Spleen (tissue), 7 donors: ENCODE measurements at regions not wholly inside any gene's neighbourhood (a gene's known extent, or its start where the extent isn't known, plus 50 kb on each side); places are given as distances from the start of the nearest gene placed in this dataset.

Source experiments
- POLR2A ChIP-seq, 3 donors: fragments of 450-650 bp; IDR thresholded peaks; one replicate each; pipeline ENCODE4 v1.5.1; 2017; ENCODE audit warnings: antibody characterized with exemption in 3 of 3, mild to moderate bottlenecking in 1 of 3
- TF ChIP-seq, protein P1 (sequence below), 11 experiments: fragments of 200-600 bp in 7 of 11; fragments of 450-650 bp in 4 of 11; sonication (generic) in 4 of 11; IDR thresholded peaks in 8 of 11; conservative IDR thresholded peaks in 3 of 11; 1 replicate in 7 of 11; 2 replicates in 4 of 11; pipeline versions ENCODE4 v1.4.0 to v1.8.0; 2016 to 2021; ENCODE audit warnings: antibody characterized with exemption in 11 of 11, inconsistent platforms in 4 of 11, mild to moderate bottlenecking in 1 of 11
- donor health status: DM: no; HTN: no; CAD: no; lungs with moderate emphysema.
- donor health status: DM: no; HTN: no; CAD: no.
- donor health status: DM: no; HTN: no; CAD: no.

DNA sequence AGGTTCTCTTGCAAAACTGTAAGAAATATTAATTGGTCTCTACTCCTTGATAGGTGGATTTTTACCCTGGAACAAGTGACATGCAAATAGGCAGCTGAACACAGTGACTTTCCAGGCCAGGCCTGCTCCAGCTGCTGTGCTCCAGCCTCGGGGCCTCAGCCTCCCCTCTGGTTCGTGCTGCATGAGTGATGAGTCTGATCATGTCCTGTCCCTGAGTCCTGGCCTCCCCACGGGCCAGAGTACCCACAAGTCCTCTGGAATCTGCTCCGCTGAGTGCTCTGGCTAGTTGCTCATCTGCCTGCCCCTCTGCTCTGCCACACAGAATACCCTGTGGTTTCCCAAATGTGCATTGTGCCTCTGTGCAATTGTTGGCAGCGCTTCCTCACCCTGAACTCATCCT lies 80.1 kb upstream of the PDZD8 start:
- TF ChIP-seq, protein P1, sequence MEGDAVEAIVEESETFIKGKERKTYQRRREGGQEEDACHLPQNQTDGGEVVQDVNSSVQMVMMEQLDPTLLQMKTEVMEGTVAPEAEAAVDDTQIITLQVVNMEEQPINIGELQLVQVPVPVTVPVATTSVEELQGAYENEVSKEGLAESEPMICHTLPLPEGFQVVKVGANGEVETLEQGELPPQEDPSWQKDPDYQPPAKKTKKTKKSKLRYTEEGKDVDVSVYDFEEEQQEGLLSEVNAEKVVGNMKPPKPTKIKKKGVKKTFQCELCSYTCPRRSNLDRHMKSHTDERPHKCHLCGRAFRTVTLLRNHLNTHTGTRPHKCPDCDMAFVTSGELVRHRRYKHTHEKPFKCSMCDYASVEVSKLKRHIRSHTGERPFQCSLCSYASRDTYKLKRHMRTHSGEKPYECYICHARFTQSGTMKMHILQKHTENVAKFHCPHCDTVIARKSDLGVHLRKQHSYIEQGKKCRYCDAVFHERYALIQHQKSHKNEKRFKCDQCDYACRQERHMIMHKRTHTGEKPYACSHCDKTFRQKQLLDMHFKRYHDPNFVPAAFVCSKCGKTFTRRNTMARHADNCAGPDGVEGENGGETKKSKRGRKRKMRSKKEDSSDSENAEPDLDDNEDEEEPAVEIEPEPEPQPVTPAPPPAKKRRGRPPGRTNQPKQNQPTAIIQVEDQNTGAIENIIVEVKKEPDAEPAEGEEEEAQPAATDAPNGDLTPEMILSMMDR (IDR thresholded peaks at IDR 0.05 in 8 of 11, conservative IDR thresholded peaks at IDR 0.05 in 3 of 11): no peak
- no peak for TF ChIP-seq POLR2A (IDR thresholded peaks at IDR 0.05)
